Tongue (tissue), 1 donor: ENCODE measurements at regions not wholly inside any gene's neighbourhood (a gene's known extent, or its start where the extent isn't known, plus 50 kb on each side); places are given as distances from the start of the nearest gene placed in this dataset.

Experiments
- DNase-seq: peaks from one replicate; pipeline ENCODE4 v3.0.0-alpha.2; 2015

GRCh38 chr13:106234636-106235035 lies 300.8 kb downstream of the EFNB2 start:
- no peak for DNase-seq

- no peak for DNase-seq
Measured at GRCh38 chr13:106233134-106233735, 302.2 kb downstream of the EFNB2 start.

GRCh38 chr13:106232681-106233080 lies 302.8 kb downstream of the EFNB2 start:
- DNase-seq: peak; percentile 24

- no peak for DNase-seq
Measured at GRCh38 chr13:106230450-106230849, 305.0 kb downstream of the EFNB2 start.

- DNase-seq: no peak
Measured at GRCh38 chr13:106225126-106225525, 310.3 kb downstream of the EFNB2 start.

GRCh38 chr13:106220211-106220610 lies 315.3 kb downstream of the EFNB2 start:
- no peak for DNase-seq

- DNase-seq: no peak
Measured at GRCh38 chr13:106213028-106213757, 322.3 kb downstream of the EFNB2 start.

GRCh38 chr13:106212386-106213010 lies 323.0 kb downstream of the EFNB2 start:
- DNase-seq: peak; percentile 30

- DNase-seq: no peak
Measured at GRCh38 chr13:106210324-106210723, 325.1 kb downstream of the EFNB2 start.

- no peak for DNase-seq
Measured at GRCh38 chr13:106205871-106206270, 329.6 kb downstream of the EFNB2 start.

GRCh38 chr13:106197496-106197895 lies 338.0 kb downstream of the EFNB2 start:
- no peak for DNase-seq

- DNase-seq: no peak
Measured at GRCh38 chr13:106187501-106188095, 347.9 kb downstream of the EFNB2 start.

- DNase-seq: no peak
Measured at GRCh38 chr13:106187101-106187500, 348.4 kb downstream of the EFNB2 start.

GRCh38 chr13:106186366-106187030 lies 349.0 kb downstream of the EFNB2 start:
- DNase-seq: no peak

- no peak for DNase-seq
Measured at GRCh38 chr13:106184790-106185189, 350.7 kb downstream of the EFNB2 start.

GRCh38 chr13:106183410-106184065 lies 351.9 kb downstream of the EFNB2 start:
- DNase-seq: no peak

GRCh38 chr13:106182404-106182803 lies 353.1 kb downstream of the EFNB2 start:
- DNase-seq: no peak

GRCh38 chr13:106178816-106179215 lies 356.6 kb downstream of the EFNB2 start:
- no peak for DNase-seq

GRCh38 chr13:106177146-106177545 lies 358.3 kb downstream of the EFNB2 start:
- no peak for DNase-seq

- no peak for DNase-seq
Measured at GRCh38 chr13:106176117-106176516, 359.3 kb downstream of the EFNB2 start.

- DNase-seq: no peak
Measured at GRCh38 chr13:106173891-106174610, 361.4 kb downstream of the EFNB2 start.
